Common myeloid progenitor, CD34-positive (primary cell): ENCODE measurements at regions not wholly inside any gene's neighbourhood (a gene's known extent, or its start where the extent isn't known, plus 50 kb on each side); places are given as distances from the start of the nearest gene placed in this dataset.

ENCODE experiments used
- CTCF ChIA-PET: fragments of 350-600 bp; sonication (Branson Sonifier 250); formaldehyde crosslinking; loops from one replicate; lab custom pipeline; 2021; ENCODE audit warnings: antibody characterized with exemption; lab: Charles Lee
- POLR2A ChIA-PET: fragments of 350-600 bp; sonication (Branson Sonifier 250); formaldehyde crosslinking; loops from one replicate; lab custom pipeline; 2021; ENCODE audit warnings: antibody characterized with exemption; lab: Charles Lee
- DNase-seq, 3 donors: peaks; one replicate each; pipeline versions ENCODE4 v3.0.0 to v3.0.0-alpha.2; 2013
- H3K27ac ChIP-seq, 2 experiments: 1 replicate in 1 of 2; 2 replicates in 1 of 2; pipeline ENCODE4 v1.7.0; 2013; ENCODE audit warnings: inconsistent platforms in 2 of 2, low read length in 2 of 2, mild to moderate bottlenecking in 2 of 2, low read depth in 1 of 2, moderate library complexity in 1 of 2; ENCODE audit not compliant: severe bottlenecking in 2 of 2, insufficient read depth in 1 of 2, poor library complexity in 1 of 2
- H3K27me3 ChIP-seq, 5 experiments: replicated peaks in 2 of 5; 1 replicate in 3 of 5; 2 replicates in 2 of 5; pipeline versions ENCODE4 v1.6.1 to v1.7.0; 2013; ENCODE audit warnings: low read length in 4 of 5, mild to moderate bottlenecking in 2 of 5, moderate library complexity in 2 of 5, inconsistent platforms in 1 of 5; ENCODE audit not compliant: insufficient read depth in 5 of 5, control insufficient read depth in 4 of 5
- H3K36me3 ChIP-seq, 4 experiments: 1 replicate in 2 of 4; 2 replicates in 2 of 4; pipeline versions ENCODE4 v1.6.1 to v1.7.0; 2013; ENCODE audit warnings: low read length in 3 of 4, control low read depth in 1 of 4, mild to moderate bottlenecking in 1 of 4; ENCODE audit not compliant: control insufficient read depth in 4 of 4, insufficient read depth in 4 of 4
- H3K4me1 ChIP-seq, 4 experiments: 1 replicate in 3 of 4; 2 replicates in 1 of 4; pipeline versions ENCODE4 v1.6.1 to v1.7.1; 2013; ENCODE audit warnings: low read length in 3 of 4, mild to moderate bottlenecking in 3 of 4, control low read depth in 1 of 4, inconsistent platforms in 1 of 4, moderate library complexity in 1 of 4; ENCODE audit not compliant: control insufficient read depth in 4 of 4, insufficient read depth in 4 of 4; ENCODE audit errors: control extremely low read depth in 1 of 4
- H3K4me3 ChIP-seq, 7 experiments: 1 replicate in 4 of 7; 2 replicates in 3 of 7; pipeline versions ENCODE4 v1.5.1 to v1.7.0; 2013; ENCODE audit warnings: mild to moderate bottlenecking in 7 of 7, low read length in 6 of 7, moderate library complexity in 6 of 7, inconsistent platforms in 2 of 7, low read depth in 2 of 7, control low read depth in 1 of 7; ENCODE audit not compliant: insufficient read depth in 4 of 7, control insufficient read depth in 1 of 7; ENCODE audit errors: extremely low read depth in 1 of 7
- H3K9me3 ChIP-seq, 5 experiments: 1 replicate in 4 of 5; 2 replicates in 1 of 5; pipeline versions ENCODE4 v1.6.1 to v1.7.1; 2013; ENCODE audit warnings: low read length in 4 of 5, mild to moderate bottlenecking in 2 of 5, inconsistent platforms in 1 of 5, low read depth in 1 of 5, moderate library complexity in 1 of 5; ENCODE audit not compliant: control insufficient read depth in 4 of 5, insufficient read depth in 2 of 5; ENCODE audit errors: control extremely low read depth in 1 of 5
- WGBS: methylation state at CpG from one replicate; pipeline ENCODE4 v1.1.5; 2013; ENCODE audit not compliant: insufficient coverage; 5-methylcytosine and 5-hydroxymethylcytosine counted together

GRCh38 chr11:134572741-134573675, 161.0 kb upstream of the B3GAT1 start:
- no peak overlapping the region for H3K4me3 ChIP-seq
- H3K36me3 ChIP-seq = no peaks in the 10 kb centered on the region
- H3K27me3 ChIP-seq = peaks cover 0 to 8% (median 0%) of the 10 kb centered on the region in 5 experiments
- ChIA-PET POLR2A (no interaction called here), CTCF (no interaction called here)
- H3K27ac ChIP-seq = no peak overlapping the region
- no peak for DNase-seq
- H3K9me3 ChIP-seq = no peaks in the 10 kb centered on the region
- WGBS = 88% methylated on average over 21 of the region's 22 CpGs
- no peaks in the 10 kb centered on the region for H3K4me1 ChIP-seq

GRCh38 chr11:134571301-134571700, 159.3 kb upstream of the B3GAT1 start:
- CTCF ChIA-PET = no interaction called here
- Histone ChIP-seq H3K27ac (no peak overlapping the region), H3K9me3 (no peaks in the 10 kb centered on the region), H3K4me3 (no peak overlapping the region), H3K27me3 (peaks cover 0 to 4% (median 0%) of the 10 kb centered on the region in 5 experiments), H3K36me3 (no peaks in the 10 kb centered on the region), H3K4me1 (no peaks in the 10 kb centered on the region)
- no peak for DNase-seq
- whole genome bisulfite sequencing = 100% methylated on average over 3 of the region's 3 CpGs
- POLR2A ChIA-PET = no interaction called here

- CTCF ChIA-PET = interaction anchor here (0.7 kb wide), 2 partner anchors 12 to 300 kb away, joined by 3 read pairs; no protein-coding TSS in a partner anchor
- H3K9me3 ChIP-seq = peaks cover 0 to 2% (median 0%) of the 10 kb centered on the region in 5 experiments
- 96% methylated on average over 4 of the region's 6 CpGs for WGBS
- H3K4me3 ChIP-seq = no peak overlapping the region
- no peak for DNase-seq
- H3K27ac ChIP-seq = no peak overlapping the region
- POLR2A ChIA-PET = no interaction called here
- H3K27me3 ChIP-seq = peaks cover 0 to 3% (median 0%) of the 10 kb centered on the region in 5 experiments
- no peaks in the 10 kb centered on the region for H3K36me3 ChIP-seq
- H3K4me1 ChIP-seq = no peaks in the 10 kb centered on the region
These were observed 157.2 kb upstream of the B3GAT1 start for GRCh38 chr11:134569195-134569594.

- Histone ChIP-seq H3K4me3 (no peak overlapping the region), H3K9me3 (peaks cover 0 to 2% (median 0%) of the 10 kb centered on the region in 5 experiments), H3K36me3 (no peaks in the 10 kb centered on the region), H3K4me1 (no peaks in the 10 kb centered on the region), H3K27me3 (peaks cover 0 to under 1% (median 0%) of the 10 kb centered on the region in 5 experiments), H3K27ac (no peak overlapping the region)
- 92% methylated on average over 2 of the region's 4 CpGs for WGBS
- POLR2A ChIA-PET = no interaction called here
- CTCF ChIA-PET = no interaction called here
- DNase-seq = no peak
These were observed 154.3 kb upstream of the B3GAT1 start for GRCh38 chr11:134566311-134566710.

GRCh38 chr11:134565343-134565891, 153.4 kb upstream of the B3GAT1 start:
- peaks cover 0 to under 1% (median 0%) of the 10 kb centered on the region in 4 experiments for H3K4me1 ChIP-seq
- no peak for DNase-seq
- no peak overlapping the region for H3K27ac ChIP-seq
- no peak overlapping the region for H3K4me3 ChIP-seq
- ChIA-PET POLR2A (no interaction called here), CTCF (no interaction called here)
- H3K9me3 ChIP-seq = peaks cover 0 to 2% (median 0%) of the 10 kb centered on the region in 5 experiments
- H3K36me3 ChIP-seq = no peaks in the 10 kb centered on the region
- peaks cover 0 to 3% (median 0%) of the 10 kb centered on the region in 5 experiments for H3K27me3 ChIP-seq
- WGBS = 92% methylated on average over 12 of the region's 12 CpGs

GRCh38 chr11:134564472-134565200, 152.6 kb upstream of the B3GAT1 start:
- Histone ChIP-seq H3K36me3 (no peaks in the 10 kb centered on the region), H3K9me3 (peaks cover 0 to 2% (median 0%) of the 10 kb centered on the region in 5 experiments), H3K27me3 (peaks cover 0 to 3% (median 0%) of the 10 kb centered on the region in 5 experiments), H3K27ac (no peak overlapping the region), H3K4me3 (no peak overlapping the region), H3K4me1 (peaks cover 0 to 6% (median 1%) of the 10 kb centered on the region in 4 experiments)
- ChIA-PET CTCF (no interaction called here), POLR2A (no interaction called here)
- no peak for DNase-seq
- 92% methylated on average over 5 of the region's 6 CpGs for whole genome bisulfite sequencing
